H1 (cell line): ENCODE measurements at regions not wholly inside any gene's neighbourhood (a gene's known extent, or its start where the extent isn't known, plus 50 kb on each side); places are given as distances from the start of the nearest gene placed in this dataset.

ENCODE experiments used
- CTCF ChIA-PET: fragments of 300-600 bp; sonication (Branson Sonifier 250); formaldehyde crosslinking; loops from one replicate; lab custom pipeline; 2021; ENCODE audit not compliant: partially characterized antibody; lab: Charles Lee
- POLR2A ChIA-PET: fragments of 300-600 bp; sonication (Branson Sonifier 250); formaldehyde crosslinking; loops from one replicate; lab custom pipeline; 2021; ENCODE audit warnings: inconsistent platforms; ENCODE audit not compliant: partially characterized antibody; lab: Charles Lee
- DNase-seq, 2 experiments: peaks; one replicate each; pipeline versions ENCODE4 v3.0.0 to v3.0.0-alpha.2; 2010 to 2022; ENCODE audit warnings: low spot score in 2 of 2, low read depth in 1 of 2, mixed read lengths in 1 of 2
- FAIRE-seq: peaks from 2 replicates; lab custom pipeline; 2011; peaks lifted over from hg19 to GRCh38; lab: Jason Lieb, UNC
- H2AFZ ChIP-seq: 2 replicates; pipeline ENCODE4 v1.8.1; 2012; ENCODE audit warnings: low read length, inconsistent platforms
- H2AK5ac ChIP-seq: 2 replicates; pipeline ENCODE4 v1.6.1; 2013; ENCODE audit warnings: low read depth, low read length
- H2BK120ac ChIP-seq: replicated peaks from 2 replicates; pipeline ENCODE3; 2013; ENCODE audit warnings: low read depth, low read length, inconsistent platforms
- H2BK12ac ChIP-seq: 2 replicates; pipeline ENCODE4 v1.6.1; 2013; ENCODE audit warnings: low read depth, low read length
- H2BK15ac ChIP-seq: 2 replicates; pipeline ENCODE4 v1.6.1; 2013; ENCODE audit warnings: low read length
- H2BK20ac ChIP-seq: 2 replicates; pipeline ENCODE4 v1.6.1; 2013; ENCODE audit warnings: low read length
- H2BK5ac ChIP-seq: 2 replicates; pipeline ENCODE4 v1.6.1; 2013; ENCODE audit warnings: low read depth, low read length
- H3K14ac ChIP-seq: 2 replicates; pipeline ENCODE4 v1.6.1; 2013; ENCODE audit warnings: inconsistent platforms; ENCODE audit not compliant: insufficient read length
- H3K18ac ChIP-seq: 2 replicates; pipeline ENCODE4 v1.6.1; 2013; ENCODE audit warnings: low read length; ENCODE audit errors: extremely low read depth
- H3K23ac ChIP-seq: 2 replicates; pipeline ENCODE4 v1.6.1; 2013; ENCODE audit warnings: inconsistent platforms; ENCODE audit not compliant: insufficient read length
- H3K23me2 ChIP-seq: 2 replicates; pipeline ENCODE4 v1.6.1; 2013; ENCODE audit warnings: low read depth, low read length
- H3K27ac ChIP-seq: 2 replicates; pipeline ENCODE4 v1.6.1; 2011; ENCODE audit warnings: low read depth, low read length, inconsistent platforms
- H3K27me3 ChIP-seq, 4 experiments: replicated peaks in 1 of 4; 1 replicate in 1 of 4; 2 replicates in 3 of 4; pipeline versions ENCODE4 v1.6.1 to v1.8.1; 2011 to 2013; ENCODE audit warnings: low read length in 3 of 4, mild to moderate bottlenecking in 3 of 4, inconsistent platforms in 2 of 4, mixed read lengths in 2 of 4, moderate library complexity in 1 of 4; ENCODE audit not compliant: control insufficient read depth in 3 of 4, insufficient read depth in 3 of 4; ENCODE audit errors: extremely low read depth in 1 of 4
- H3K36me3 ChIP-seq, 4 experiments: 2 replicates each; pipeline versions ENCODE4 v1.6.1 to v1.8.1; 2011 to 2013; ENCODE audit warnings: mild to moderate bottlenecking in 4 of 4, low read length in 3 of 4, moderate library complexity in 2 of 4, control low read depth in 1 of 4, inconsistent platforms in 1 of 4; ENCODE audit not compliant: insufficient read depth in 4 of 4, control insufficient read depth in 2 of 4
- H3K4ac ChIP-seq: replicated peaks from 2 replicates; pipeline ENCODE3; 2013; ENCODE audit warnings: low read length, low read depth, mixed read lengths, inconsistent platforms; ENCODE audit not compliant: insufficient read length
- H3K4me1 ChIP-seq, 4 experiments: replicated peaks in 1 of 4; 1 replicate in 1 of 4; 2 replicates in 3 of 4; pipeline versions ENCODE4 v1.6.1 to v1.8.1; 2011 to 2013; ENCODE audit warnings: low read length in 3 of 4, inconsistent platforms in 2 of 4, mixed read lengths in 1 of 4; ENCODE audit not compliant: insufficient read depth in 4 of 4, control insufficient read depth in 3 of 4
- H3K4me2 ChIP-seq, 2 experiments: 2 replicates each; pipeline versions ENCODE4 v1.6.1 to v1.8.1; 2011 to 2013; ENCODE audit warnings: low read depth in 2 of 2, low read length in 2 of 2, control low read depth in 1 of 2, inconsistent platforms in 1 of 2, mild to moderate bottlenecking in 1 of 2; ENCODE audit not compliant: insufficient read depth in 1 of 2
- H3K4me3 ChIP-seq, 4 experiments: fragments of 200-600, 300-600 bp in 1 of 4; sonication (generic), shearing (Covaris generic), sonication (Bioruptor Twin) in 1 of 4; 2 replicates each; pipeline versions ENCODE4 v1.5.1 to v1.8.1; 2011 to 2016; ENCODE audit warnings: low read length in 4 of 4, low read depth in 3 of 4, control low read depth in 2 of 4, inconsistent platforms in 2 of 4, mild to moderate bottlenecking in 2 of 4, mixed read lengths in 1 of 4, moderate library complexity in 1 of 4; ENCODE audit not compliant: insufficient read depth in 2 of 4; ENCODE audit errors: extremely low read depth in 1 of 4
- H3K56ac ChIP-seq: replicated peaks from 2 replicates; pipeline ENCODE3; 2013; ENCODE audit warnings: low read depth, mild to moderate bottlenecking, mixed read lengths, low read length, inconsistent platforms; ENCODE audit not compliant: insufficient read length
- H3K79me1 ChIP-seq: 2 replicates; pipeline ENCODE4 v1.6.1; 2013; ENCODE audit warnings: low read depth, low read length, control low read depth
- H3K79me2 ChIP-seq, 2 experiments: 2 replicates each; pipeline versions ENCODE4 v1.6.1 to v1.8.1; 2012 to 2013; ENCODE audit warnings: low read length in 2 of 2, mild to moderate bottlenecking in 2 of 2, inconsistent platforms in 1 of 2; ENCODE audit not compliant: insufficient read depth in 2 of 2, control insufficient read depth in 1 of 2
- H3K9ac ChIP-seq, 4 experiments: replicated peaks in 1 of 4; 1 replicate in 1 of 4; 2 replicates in 3 of 4; pipeline versions ENCODE4 v1.6.1 to v1.8.1; 2011 to 2013; ENCODE audit warnings: low read depth in 3 of 4, low read length in 3 of 4, control low read depth in 2 of 4, mild to moderate bottlenecking in 2 of 4, moderate library complexity in 2 of 4, inconsistent platforms in 1 of 4; ENCODE audit errors: extremely low read depth in 1 of 4
- H3K9me3 ChIP-seq, 2 experiments: 2 replicates each; pipeline versions ENCODE4 v1.6.1 to v1.8.1; 2012 to 2013; ENCODE audit warnings: mild to moderate bottlenecking in 2 of 2, moderate library complexity in 2 of 2, control low read depth in 1 of 2, inconsistent platforms in 1 of 2, low read depth in 1 of 2, low read length in 1 of 2, mixed read lengths in 1 of 2; ENCODE audit not compliant: insufficient read depth in 2 of 2
- H4K20me1 ChIP-seq, 2 experiments: replicated peaks in 1 of 2; 2 replicates each; pipeline versions ENCODE3 to v1.8.1; 2011 to 2013; ENCODE audit warnings: inconsistent platforms in 2 of 2, low read length in 2 of 2, mild to moderate bottlenecking in 1 of 2; ENCODE audit not compliant: insufficient read depth in 2 of 2, control insufficient read depth in 1 of 2
- H4K5ac ChIP-seq: 2 replicates; pipeline ENCODE4 v1.6.1; 2013; ENCODE audit warnings: low read length, low read depth, mixed read lengths, inconsistent platforms; ENCODE audit not compliant: insufficient read length
- H4K8ac ChIP-seq: 2 replicates; pipeline ENCODE4 v1.8.0; 2013; ENCODE audit warnings: mild to moderate bottlenecking, moderate library complexity, low read length, inconsistent platforms; ENCODE audit not compliant: insufficient read depth; ENCODE audit errors: extremely low read depth
- H4K91ac ChIP-seq: replicated peaks from 2 replicates; pipeline ENCODE3; 2013; ENCODE audit warnings: low read length, mixed read lengths, inconsistent platforms; ENCODE audit not compliant: insufficient read length
- CEBPB ChIP-seq: IDR thresholded peaks from 2 replicates; pipeline ENCODE4 v1.6.1; 2012; ENCODE audit warnings: low read depth, low read length
- RNF2 ChIP-seq: fragments of 200-900, 300-1000 bp; sonication (generic); IDR thresholded peaks from 2 replicates; pipeline ENCODE4 v1.7.1; 2016; ENCODE audit warnings: borderline replicate concordance, low read depth, mild to moderate bottlenecking, antibody characterized with exemption, low read length; ENCODE audit not compliant: poor library complexity, severe bottlenecking; ENCODE audit errors: missing control alignments
- WGBS, 2 experiments: shearing (Covaris generic) in 1 of 2; methylation state at CpG; one replicate each; pipeline versions ENCODE4 v1.1.6 to v1.1.7; 2013 to 2015; ENCODE audit warnings: low lambda C conversion rate in 2 of 2, mixed read lengths in 2 of 2, inconsistent platforms in 1 of 2, low coverage in 1 of 2, missing lambda C conversion rate in 1 of 2; ENCODE audit not compliant: insufficient replicate concordance in 2 of 2, insufficient coverage in 1 of 2, insufficient read length in 1 of 2; ENCODE audit errors: extremely low coverage in 1 of 2, missing lambda C conversion rate in 1 of 2; 5-methylcytosine and 5-hydroxymethylcytosine counted together

- H3K18ac ChIP-seq: no peak overlapping the region
- H2BK12ac ChIP-seq: no peak overlapping the region
- H3K79me1 ChIP-seq: no peaks in the 10 kb centered on the region
- no peak overlapping the region for H4K91ac ChIP-seq
- no peak overlapping the region for H3K23ac ChIP-seq
- DNase-seq (no peak), FAIRE-seq (no peak)
- no peak overlapping the region for H2BK5ac ChIP-seq
- WGBS, 2 experiments: 83% methylated on average over 2 of the region's 2 CpGs; no CpG with 5 or more reads in 1 of the 2 experiments
- H4K20me1 ChIP-seq: no peaks in the 10 kb centered on the region
- H2AK5ac ChIP-seq: no peak overlapping the region
- no peak overlapping the region for H3K56ac ChIP-seq
- no peak overlapping the region for H3K14ac ChIP-seq
- H4K8ac ChIP-seq: no peak overlapping the region
- H3K79me2 ChIP-seq: no peaks in the 10 kb centered on the region
- H4K5ac ChIP-seq: no peak overlapping the region
- ChIA-PET POLR2A (no interaction called here), CTCF (no interaction called here)
- H3K9me3 ChIP-seq: no peaks in the 10 kb centered on the region
- H2AFZ ChIP-seq: no peak overlapping the region
- no peaks in the 10 kb centered on the region for H3K36me3 ChIP-seq
- H3K27ac ChIP-seq: no peak overlapping the region
- H2BK120ac ChIP-seq: no peak overlapping the region
- no peak overlapping the region for H2BK15ac ChIP-seq
- H3K4me1 ChIP-seq: no peaks in the 10 kb centered on the region
- H3K27me3 ChIP-seq: no peaks in the 10 kb centered on the region
- no peak overlapping the region for H3K9ac ChIP-seq
- H3K4me2 ChIP-seq: no peak overlapping the region
- no peaks in the 10 kb centered on the region for H3K23me2 ChIP-seq
- H3K4ac ChIP-seq: no peak overlapping the region
- peak; percentile 58; the same call in 1 of the 2 replicates for TF ChIP-seq CEBPB
- TF ChIP-seq RNF2: no peak
- H3K4me3 ChIP-seq: no peak overlapping the region
- H2BK20ac ChIP-seq: no peak overlapping the region
Observed at GRCh38 chr11:38208951-38209350, 1610.9 kb upstream of the RAG2 start.
